Neural progenitor cell (in vitro differentiated cells): ENCODE measurements at regions not wholly inside any gene's neighbourhood (a gene's known extent, or its start where the extent isn't known, plus 50 kb on each side); places are given as distances from the start of the nearest gene placed in this dataset.

Experiments used
- EZH2 ChIP-seq: fragments of 200-600 bp; sonication (generic); IDR thresholded peaks from 2 replicates; pipeline ENCODE4 v1.6.1; 2017; ENCODE audit warnings: antibody characterized with exemption, mild to moderate bottlenecking, moderate library complexity
- EZH2phosphoT487 ChIP-seq: fragments of 200-600 bp; sonication (generic); IDR thresholded peaks from 2 replicates; pipeline ENCODE4 v1.6.1; 2017; ENCODE audit warnings: antibody characterized with exemption
- TF ChIP-seq, protein P1 (sequence below): fragments of 200-600 bp; sonication (generic); IDR thresholded peaks from 2 replicates; pipeline ENCODE4 v1.5.1; 2017; ENCODE audit warnings: antibody characterized with exemption, mild to moderate bottlenecking

DNA sequence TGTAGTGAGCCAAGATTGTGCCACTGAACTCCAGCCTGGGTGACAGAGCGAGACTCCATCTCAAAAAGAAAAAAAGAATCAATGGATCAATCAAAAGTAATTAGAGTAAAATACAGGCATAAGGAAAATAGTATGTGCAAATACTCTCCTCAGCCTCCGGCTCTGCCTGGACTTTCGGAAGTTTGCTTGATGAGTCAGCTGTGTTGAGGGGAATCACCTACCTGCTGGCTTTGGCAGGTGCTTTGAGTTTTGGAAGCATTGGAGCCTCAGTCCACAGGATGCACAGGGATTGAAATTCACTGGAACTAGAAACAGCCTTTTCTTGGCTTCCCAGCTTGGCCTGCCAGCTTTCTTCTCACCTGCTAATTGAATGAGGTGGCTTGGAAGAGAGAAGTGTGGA, 268.2 kb downstream of the PCNX1 start:
- TF ChIP-seq, protein P1, sequence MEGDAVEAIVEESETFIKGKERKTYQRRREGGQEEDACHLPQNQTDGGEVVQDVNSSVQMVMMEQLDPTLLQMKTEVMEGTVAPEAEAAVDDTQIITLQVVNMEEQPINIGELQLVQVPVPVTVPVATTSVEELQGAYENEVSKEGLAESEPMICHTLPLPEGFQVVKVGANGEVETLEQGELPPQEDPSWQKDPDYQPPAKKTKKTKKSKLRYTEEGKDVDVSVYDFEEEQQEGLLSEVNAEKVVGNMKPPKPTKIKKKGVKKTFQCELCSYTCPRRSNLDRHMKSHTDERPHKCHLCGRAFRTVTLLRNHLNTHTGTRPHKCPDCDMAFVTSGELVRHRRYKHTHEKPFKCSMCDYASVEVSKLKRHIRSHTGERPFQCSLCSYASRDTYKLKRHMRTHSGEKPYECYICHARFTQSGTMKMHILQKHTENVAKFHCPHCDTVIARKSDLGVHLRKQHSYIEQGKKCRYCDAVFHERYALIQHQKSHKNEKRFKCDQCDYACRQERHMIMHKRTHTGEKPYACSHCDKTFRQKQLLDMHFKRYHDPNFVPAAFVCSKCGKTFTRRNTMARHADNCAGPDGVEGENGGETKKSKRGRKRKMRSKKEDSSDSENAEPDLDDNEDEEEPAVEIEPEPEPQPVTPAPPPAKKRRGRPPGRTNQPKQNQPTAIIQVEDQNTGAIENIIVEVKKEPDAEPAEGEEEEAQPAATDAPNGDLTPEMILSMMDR, result no peak
- TF ChIP-seq EZH2 (no peak), EZH2phosphoT487 (no peak)
